Stimulated activated CD4-positive, alpha-beta T cell treated with anti-CD3 and anti-CD28 coated beads, Interleukin-12 subunit alpha, Interleukin-12 subunit beta, amount 100 ng/mL, for 24 hours (primary cell): ENCODE measurements at regions not wholly inside any gene's neighbourhood (a gene's known extent, or its start where the extent isn't known, plus 50 kb on each side); places are given as distances from the start of the nearest gene placed in this dataset.

Experiments used
- DNase-seq, 2 experiments: peaks; one replicate each; pipeline ENCODE4 v3.0.0-alpha.2; 2020; ENCODE audit warnings: low read depth in 2 of 2

- no peak for DNase-seq
Observed at GRCh38 chr6:168725802-168726201, 284.8 kb downstream of the SMOC2 start.

GRCh38 chr6:168724669-168725570 lies 283.9 kb downstream of the SMOC2 start:
- DNase-seq: no peak

GRCh38 chr6:168724033-168724432 lies 283.0 kb downstream of the SMOC2 start:
- no peak for DNase-seq

- DNase-seq: no peak
Observed at GRCh38 chr6:168722397-168722796, 281.4 kb downstream of the SMOC2 start.

GRCh38 chr6:168721571-168721970 lies 280.6 kb downstream of the SMOC2 start:
- no peak for DNase-seq

- no peak for DNase-seq
Observed at GRCh38 chr6:168719901-168720300, 278.9 kb downstream of the SMOC2 start.

- DNase-seq: no peak
Observed at GRCh38 chr6:168718821-168719475, 278.0 kb downstream of the SMOC2 start.
